ENCODE measurements at regions not wholly inside any gene's neighbourhood (a gene's known extent, or its start where the extent isn't known, plus 50 kb on each side); places are given as distances from the start of the nearest gene placed in this dataset.

DNA sequence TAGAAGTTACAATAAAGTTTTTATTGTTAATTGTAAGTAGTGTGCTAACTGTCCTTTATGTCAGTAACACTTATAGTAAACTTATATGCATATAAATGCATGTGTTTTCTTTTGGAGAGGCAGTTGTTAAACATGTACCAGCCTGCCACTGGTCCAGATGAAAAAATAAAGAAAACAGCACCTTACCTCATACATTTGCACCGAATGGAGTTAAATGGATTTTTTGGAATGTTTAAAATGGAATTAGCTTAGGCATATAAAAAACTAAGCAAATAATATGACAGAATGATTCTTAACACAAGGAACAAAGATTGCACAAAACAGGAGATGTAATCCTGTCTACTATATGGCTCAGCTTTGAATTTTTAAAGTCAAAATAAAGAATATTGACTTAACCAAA, 50.2 kb upstream of the ALDH1A3 start:
- no peak for DNase-seq
- H3K27ac Mint-ChIP-seq = no peak overlapping the region
- no peaks in the 10 kb centered on the region for H3K36me3 Mint-ChIP-seq
- H3K4me1 Mint-ChIP-seq = no peaks in the 10 kb centered on the region
- peaks cover 5 to 10% (median 8%) of the 10 kb centered on the region in 3 donors for H3K27me3 Mint-ChIP-seq (ENCODE audit: low read depth in 3 of 3)
- no peak overlapping the region for H3K4me3 Mint-ChIP-seq
- H3K9me3 Mint-ChIP-seq = peaks cover 0 to 2% (median 0%) of the 10 kb centered on the region in 6 donors
